ENCODE measurements at regions not wholly inside any gene's neighbourhood (a gene's known extent, or its start where the extent isn't known, plus 50 kb on each side); places are given as distances from the start of the nearest gene placed in this dataset.

DNA sequence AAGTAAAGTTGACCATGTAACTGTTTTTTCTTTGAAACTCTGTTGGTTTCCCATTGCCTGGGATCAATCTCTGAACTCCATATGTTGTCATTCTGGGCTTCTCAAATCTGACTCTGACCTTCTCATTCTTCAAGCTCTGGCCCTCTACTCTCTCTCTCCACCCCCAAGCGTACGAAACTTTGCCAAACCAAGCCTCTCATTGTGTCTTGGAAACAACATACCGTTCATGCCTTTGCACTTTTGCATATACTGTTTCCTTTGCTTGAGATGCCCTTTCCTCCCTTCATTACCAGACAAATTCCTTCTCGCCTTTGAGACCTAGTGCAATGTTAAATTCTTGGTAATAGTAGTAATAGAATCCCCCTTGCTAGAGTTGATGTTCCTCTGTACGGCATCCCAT, 113.7 kb downstream of the OLFM4 start:
- Histone ChIP-seq H3K4me3 (no peak overlapping the region), H3K27ac (no peak overlapping the region)

- Histone ChIP-seq H3K4me3 (no peak overlapping the region), H3K27ac (no peak overlapping the region)
Observed at GRCh38 chr13:53143757-53144339, 115.2 kb downstream of the OLFM4 start.

DNA sequence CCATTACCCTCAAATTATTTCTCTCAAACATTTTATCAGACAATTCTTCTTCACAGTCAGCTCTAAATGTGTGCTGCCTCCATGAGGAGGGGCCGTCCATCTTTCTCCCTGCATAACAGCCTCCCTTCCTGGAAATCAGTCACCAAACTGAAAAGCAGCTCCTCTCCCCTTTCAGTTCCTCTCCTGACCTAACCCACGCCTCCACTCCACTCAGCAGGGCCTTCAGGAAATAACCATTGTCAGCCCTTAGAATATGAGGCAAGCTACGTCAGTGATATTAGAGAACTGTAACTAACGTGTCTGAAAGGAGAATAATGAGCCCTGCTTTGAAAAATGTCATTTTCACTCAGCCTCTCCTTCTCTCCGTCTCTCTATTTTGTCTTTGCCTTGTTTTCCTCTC, 116.2 kb downstream of the OLFM4 start:
- Histone ChIP-seq H3K4me3 (no peak overlapping the region), H3K27ac (no peak overlapping the region)

DNA sequence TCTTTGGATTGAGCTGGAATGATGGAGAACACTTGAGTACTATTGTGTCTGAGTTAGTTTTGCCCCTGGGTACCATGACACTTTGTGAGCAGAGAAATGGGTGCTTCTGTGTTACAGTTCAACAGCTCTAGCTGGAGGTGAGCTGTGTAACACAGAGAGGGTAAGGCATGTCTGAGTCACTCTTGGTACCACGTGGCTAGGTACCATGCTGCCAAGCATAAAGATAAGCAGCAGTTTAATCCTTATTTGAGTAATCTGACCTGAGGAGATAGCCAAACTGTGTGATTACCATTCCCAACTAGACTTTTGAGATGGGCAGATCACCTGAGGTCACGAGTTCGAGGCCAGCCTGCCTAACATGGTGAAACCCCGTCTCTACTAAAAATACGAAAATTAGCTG, 122.0 kb downstream of the OLFM4 start:
- Histone ChIP-seq H3K27ac (no peak overlapping the region), H3K4me3 (no peak overlapping the region)

DNA sequence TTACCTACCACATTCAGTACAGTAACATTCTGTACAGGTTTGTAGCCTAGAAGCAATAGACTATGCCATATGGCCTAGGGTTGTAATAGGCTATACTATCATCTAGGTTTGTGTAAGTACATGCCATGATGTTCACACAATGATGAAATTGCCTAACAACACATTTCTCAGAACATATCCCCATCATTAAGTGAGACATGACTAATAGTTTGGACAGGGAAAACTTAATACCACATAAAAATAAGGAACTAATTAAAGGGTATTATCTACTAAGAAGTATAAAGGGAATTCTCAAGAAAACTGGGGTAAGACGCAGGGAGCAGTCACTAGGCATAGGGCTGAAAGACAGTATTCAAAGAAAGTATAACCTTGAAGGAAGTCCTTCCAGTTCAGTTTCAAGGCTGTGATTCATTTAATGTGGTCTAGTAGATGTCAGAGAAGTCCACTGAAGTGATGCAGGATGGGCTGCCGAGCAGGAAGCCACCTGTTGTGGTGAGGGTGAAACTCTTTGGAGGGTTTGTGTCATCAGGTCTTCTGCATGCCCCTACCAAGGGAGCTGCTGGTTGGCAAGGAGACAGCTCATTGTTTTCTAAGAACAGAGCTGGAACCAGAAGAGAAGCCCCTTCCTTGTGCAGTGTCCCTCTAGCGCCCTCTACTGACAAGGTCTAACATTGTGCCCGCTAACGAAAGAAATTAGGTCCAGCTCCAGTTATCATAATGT, 122.9 kb downstream of the OLFM4 start:
- Histone ChIP-seq H3K27ac (no peak overlapping the region), H3K4me3 (no peak overlapping the region)

- no peak overlapping the region for H3K27ac ChIP-seq
- no peak overlapping the region for H3K4me3 ChIP-seq
Observed at GRCh38 chr13:53152057-53152421, 123.4 kb downstream of the OLFM4 start.

GRCh38 chr13:53158201-53158600, 129.6 kb downstream of the OLFM4 start:
- no peak overlapping the region for H3K4me3 ChIP-seq
- no peak overlapping the region for H3K27ac ChIP-seq

- H3K27ac ChIP-seq: no peak overlapping the region
- no peak overlapping the region for H3K4me3 ChIP-seq
Observed at GRCh38 chr13:53159431-53159830, 130.8 kb downstream of the OLFM4 start.

DNA sequence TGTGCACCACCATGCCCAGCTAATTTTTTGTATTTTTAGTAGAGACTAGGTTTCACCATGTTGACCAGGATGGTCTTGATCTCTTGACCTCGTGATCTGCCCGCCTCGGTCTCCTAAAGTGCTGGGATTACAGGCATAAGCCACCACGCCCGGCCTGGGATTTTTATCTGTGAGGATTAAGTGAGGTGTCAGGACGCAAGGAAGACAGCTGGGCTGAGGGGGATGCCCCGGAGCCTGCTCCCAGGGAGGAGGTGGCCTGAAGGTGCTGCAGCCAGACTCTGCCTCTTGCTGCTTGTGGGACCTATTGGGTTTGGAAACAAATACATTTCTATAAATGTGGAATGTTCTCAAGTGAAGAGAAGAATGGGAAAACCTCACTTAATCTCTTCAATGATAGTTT, 131.6 kb downstream of the OLFM4 start:
- no peak overlapping the region for H3K4me3 ChIP-seq
- no peak overlapping the region for H3K27ac ChIP-seq

- Histone ChIP-seq H3K4me3 (no peak overlapping the region), H3K27ac (no peak overlapping the region)
Observed at GRCh38 chr13:53161251-53161650, 132.6 kb downstream of the OLFM4 start.

DNA sequence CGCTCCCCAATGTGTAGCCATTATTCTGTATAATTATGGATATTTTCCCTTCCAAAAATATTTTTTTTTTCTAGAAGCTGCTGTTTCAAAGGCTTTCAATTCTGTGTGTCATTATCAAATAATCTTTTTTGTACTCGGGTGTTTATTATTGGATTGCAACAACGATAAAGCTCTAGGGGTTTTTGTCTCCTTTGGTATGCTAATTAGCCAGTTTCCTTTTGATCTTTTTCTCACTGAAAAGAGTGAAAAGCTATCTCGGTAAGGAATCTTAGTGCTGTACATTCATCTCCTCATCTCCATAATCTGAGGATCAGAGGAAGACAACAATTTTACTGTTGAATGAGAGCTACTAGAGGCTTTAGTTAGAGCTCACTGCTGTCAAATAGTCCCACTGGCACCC, 136.6 kb downstream of the OLFM4 start:
- no peak overlapping the region for H3K4me3 ChIP-seq
- H3K27ac ChIP-seq: peak overlapping the region in 3 of 21 experiments; percentile 1 to 45 (median 23)

DNA sequence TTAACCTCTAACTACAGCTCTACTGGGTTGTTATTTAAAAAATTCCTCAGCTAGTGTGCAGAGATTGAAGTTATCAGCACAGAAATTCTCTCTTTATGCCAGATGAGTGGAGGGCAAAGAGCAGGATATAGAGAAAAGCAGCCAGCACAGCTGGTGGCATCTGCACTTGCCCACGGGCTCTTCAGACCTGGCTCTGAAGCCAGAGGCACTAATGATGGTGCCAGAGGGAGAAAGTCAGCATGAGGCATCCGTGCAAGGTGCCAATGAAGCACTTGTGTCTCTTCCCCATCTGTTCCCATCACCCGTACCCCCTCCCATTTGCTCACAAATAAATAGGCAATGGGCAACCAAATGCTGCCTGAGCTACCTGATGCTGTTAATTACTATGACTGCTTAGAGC, 138.9 kb downstream of the OLFM4 start:
- Histone ChIP-seq H3K4me3 (no peak overlapping the region), H3K27ac (no peak overlapping the region)

DNA sequence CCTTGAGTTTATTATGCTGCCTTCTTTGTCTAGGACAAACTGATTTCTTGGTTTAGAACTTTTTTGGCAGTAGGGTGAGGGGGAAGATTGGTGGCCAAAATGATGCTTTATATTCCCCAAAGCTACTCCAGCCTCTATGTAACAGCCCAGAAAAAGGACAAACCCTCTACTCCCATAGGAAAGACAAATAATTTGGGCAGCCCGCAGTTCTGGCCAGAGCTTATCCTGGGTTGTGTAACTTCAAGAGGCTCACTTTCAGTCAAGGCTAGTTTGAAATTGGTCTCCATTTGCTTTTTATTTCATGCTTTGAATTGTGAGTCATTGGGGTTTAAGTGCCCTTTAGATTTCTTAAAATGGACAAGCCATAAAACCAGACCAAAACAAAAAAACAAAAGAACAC, 142.3 kb downstream of the OLFM4 start:
- H3K4me3 ChIP-seq: no peak overlapping the region

DNA sequence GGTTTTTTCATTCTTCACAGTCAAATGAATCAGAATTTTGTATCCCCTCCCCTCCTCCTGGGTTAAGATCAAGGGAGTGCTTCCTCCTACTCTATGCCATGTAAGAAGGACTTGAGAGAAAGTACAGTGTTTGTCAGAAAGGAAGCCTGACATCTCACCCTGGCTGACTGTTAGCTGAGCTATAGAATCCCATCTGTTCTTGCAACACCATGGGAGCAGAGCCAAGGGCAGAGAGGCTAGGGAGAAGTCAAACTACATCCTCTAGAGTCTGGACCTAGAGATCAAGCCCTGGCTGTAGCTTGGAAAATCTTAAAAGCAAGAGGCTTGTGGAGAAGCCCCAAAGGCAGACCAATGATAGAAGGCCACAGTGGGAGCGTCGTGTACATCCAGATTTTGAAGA, 145.9 kb downstream of the OLFM4 start:
- no peak overlapping the region for H3K4me3 ChIP-seq
- no peak overlapping the region for H3K27ac ChIP-seq

More for the DNA sequence above, 142.3 kb downstream of the OLFM4 start:
- H3K27ac ChIP-seq: no peak overlapping the region

DNA sequence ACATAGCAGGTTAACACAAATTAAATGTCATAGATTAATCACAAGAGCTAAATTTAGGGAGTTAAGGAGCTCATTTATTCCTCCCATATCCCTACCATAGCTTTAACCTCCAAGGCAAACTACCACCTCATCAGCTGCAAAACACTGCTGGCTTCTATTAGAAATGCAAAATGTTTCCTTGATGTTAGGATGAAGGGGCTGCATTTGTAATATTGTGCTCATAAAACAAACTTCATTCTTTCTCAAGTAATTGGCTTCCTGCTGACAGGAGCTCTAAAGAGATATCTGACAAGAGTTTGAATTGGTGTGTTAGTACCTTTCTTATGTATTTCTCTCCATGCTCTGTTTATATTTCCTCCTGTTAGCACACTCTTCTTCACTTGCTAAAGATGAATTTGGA, 152.1 kb downstream of the OLFM4 start:
- Histone ChIP-seq H3K27ac (no peak overlapping the region), H3K4me3 (no peak overlapping the region)

DNA sequence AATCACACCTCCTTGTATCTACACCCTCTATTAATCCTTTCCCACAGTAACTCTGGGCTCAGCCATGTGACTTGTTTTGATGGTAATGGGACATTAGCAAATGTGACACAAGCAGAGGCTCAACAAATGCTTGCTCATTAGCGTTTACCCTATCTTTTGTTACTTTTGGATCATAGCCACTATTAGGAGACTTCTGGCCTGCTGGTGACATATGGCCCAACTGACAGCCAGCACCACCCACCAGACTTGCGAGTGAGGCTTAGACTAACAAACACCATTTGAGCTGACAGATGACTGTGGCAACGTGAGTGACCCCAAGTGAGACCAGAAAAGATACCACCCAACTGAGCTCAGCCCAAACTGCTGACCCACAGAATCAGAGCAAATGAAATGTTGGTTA, 154.1 kb downstream of the OLFM4 start:
- Histone ChIP-seq H3K27ac (no peak overlapping the region), H3K4me3 (no peak overlapping the region)

- Histone ChIP-seq H3K27ac (no peak overlapping the region), H3K4me3 (no peak overlapping the region)
Observed at GRCh38 chr13:53188120-53188519, 159.5 kb downstream of the OLFM4 start.

GRCh38 chr13:53189162-53189561, 160.5 kb downstream of the OLFM4 start:
- Histone ChIP-seq H3K27ac (no peak overlapping the region), H3K4me3 (no peak overlapping the region)

- H3K4me3 ChIP-seq: no peak overlapping the region
- no peak overlapping the region for H3K27ac ChIP-seq
Observed at GRCh38 chr13:53191091-53191490, 162.5 kb downstream of the OLFM4 start.

DNA sequence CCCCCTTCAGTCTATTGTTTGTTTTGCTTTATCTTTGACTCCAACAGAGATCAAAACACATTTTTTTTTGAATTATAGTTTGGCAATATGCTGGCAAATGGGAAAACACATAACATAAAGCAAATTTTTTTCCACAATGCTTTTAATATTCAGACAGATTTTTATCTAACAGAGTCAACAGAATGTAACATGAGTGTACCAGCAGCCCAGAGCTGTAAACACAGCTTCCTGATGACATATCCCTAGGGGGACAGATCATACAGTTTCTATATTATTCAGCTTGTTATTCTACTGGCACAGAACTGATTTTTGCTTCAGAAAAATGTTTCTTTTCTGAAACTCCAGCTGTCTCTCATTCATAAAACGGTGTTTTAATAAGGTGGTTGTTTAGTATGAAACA, 168.8 kb downstream of the OLFM4 start:
- no peak overlapping the region for H3K4me3 ChIP-seq

GRCh38 chr13:53198017-53198416, 169.4 kb downstream of the OLFM4 start:
- Histone ChIP-seq H3K27ac (no peak overlapping the region), H3K4me3 (no peak overlapping the region)

More for the DNA sequence above, 168.8 kb downstream of the OLFM4 start:
- no peak overlapping the region for H3K27ac ChIP-seq

DNA sequence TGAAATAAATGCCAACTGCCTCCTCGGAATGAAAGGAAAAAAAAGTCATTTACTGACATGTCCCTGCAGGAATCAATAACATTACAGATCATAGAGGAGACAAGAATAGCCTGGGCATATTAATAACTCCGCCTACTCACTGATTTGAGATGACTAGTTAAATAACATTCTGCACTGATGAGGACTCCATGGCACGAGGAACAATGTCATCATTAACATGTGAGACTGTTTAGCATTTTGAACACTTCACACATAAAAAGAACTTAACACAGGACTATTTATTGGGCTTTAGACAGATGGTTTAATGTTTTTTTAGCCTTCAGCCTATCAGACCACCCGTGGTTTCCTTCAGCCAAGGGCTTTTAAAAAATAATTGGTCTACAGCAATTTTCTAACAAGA, 170.1 kb downstream of the OLFM4 start:
- H3K27ac ChIP-seq: no peak overlapping the region
- no peak overlapping the region for H3K4me3 ChIP-seq

All from skin epidermis (tissue), 12 donors.